ENCODE measurements at regions not wholly inside any gene's neighbourhood (a gene's known extent, or its start where the extent isn't known, plus 50 kb on each side); places are given as distances from the start of the nearest gene placed in this dataset.

- TF ChIP-seq, protein P1, sequence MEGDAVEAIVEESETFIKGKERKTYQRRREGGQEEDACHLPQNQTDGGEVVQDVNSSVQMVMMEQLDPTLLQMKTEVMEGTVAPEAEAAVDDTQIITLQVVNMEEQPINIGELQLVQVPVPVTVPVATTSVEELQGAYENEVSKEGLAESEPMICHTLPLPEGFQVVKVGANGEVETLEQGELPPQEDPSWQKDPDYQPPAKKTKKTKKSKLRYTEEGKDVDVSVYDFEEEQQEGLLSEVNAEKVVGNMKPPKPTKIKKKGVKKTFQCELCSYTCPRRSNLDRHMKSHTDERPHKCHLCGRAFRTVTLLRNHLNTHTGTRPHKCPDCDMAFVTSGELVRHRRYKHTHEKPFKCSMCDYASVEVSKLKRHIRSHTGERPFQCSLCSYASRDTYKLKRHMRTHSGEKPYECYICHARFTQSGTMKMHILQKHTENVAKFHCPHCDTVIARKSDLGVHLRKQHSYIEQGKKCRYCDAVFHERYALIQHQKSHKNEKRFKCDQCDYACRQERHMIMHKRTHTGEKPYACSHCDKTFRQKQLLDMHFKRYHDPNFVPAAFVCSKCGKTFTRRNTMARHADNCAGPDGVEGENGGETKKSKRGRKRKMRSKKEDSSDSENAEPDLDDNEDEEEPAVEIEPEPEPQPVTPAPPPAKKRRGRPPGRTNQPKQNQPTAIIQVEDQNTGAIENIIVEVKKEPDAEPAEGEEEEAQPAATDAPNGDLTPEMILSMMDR (IDR thresholded peaks at IDR 0.05): no peak
- no peak for TF ChIP-seq POLR2A (IDR thresholded peaks at IDR 0.05)
Observed at GRCh38 chr12:59941461-59941860, 345.6 kb downstream of the SLC16A7 start.

All from adrenal gland (tissue), 5 donors.